ENCODE measurements at regions not wholly inside any gene's neighbourhood (a gene's known extent, or its start where the extent isn't known, plus 50 kb on each side); places are given as distances from the start of the nearest gene placed in this dataset.

GRCh38 chr4:13298655-13299054 lies 185.5 kb downstream of the RAB28 start:
- H3K4me3 ChIP-seq (ENCODE audit: low read depth, low read length) = no peak overlapping the region
- no peak for TF ChIP-seq CTCF (IDR thresholded peaks at IDR 0.05; ENCODE audit: borderline replicate concordance, insufficient read depth, low read depth, low read length)

- no peak overlapping the region for H3K4me3 ChIP-seq (ENCODE audit: low read depth, low read length)
- TF ChIP-seq CTCF (IDR thresholded peaks at IDR 0.05; ENCODE audit: borderline replicate concordance, insufficient read depth, low read depth, low read length) = no peak
Measured at GRCh38 chr4:13296986-13297385, 187.2 kb downstream of the RAB28 start.

DNA sequence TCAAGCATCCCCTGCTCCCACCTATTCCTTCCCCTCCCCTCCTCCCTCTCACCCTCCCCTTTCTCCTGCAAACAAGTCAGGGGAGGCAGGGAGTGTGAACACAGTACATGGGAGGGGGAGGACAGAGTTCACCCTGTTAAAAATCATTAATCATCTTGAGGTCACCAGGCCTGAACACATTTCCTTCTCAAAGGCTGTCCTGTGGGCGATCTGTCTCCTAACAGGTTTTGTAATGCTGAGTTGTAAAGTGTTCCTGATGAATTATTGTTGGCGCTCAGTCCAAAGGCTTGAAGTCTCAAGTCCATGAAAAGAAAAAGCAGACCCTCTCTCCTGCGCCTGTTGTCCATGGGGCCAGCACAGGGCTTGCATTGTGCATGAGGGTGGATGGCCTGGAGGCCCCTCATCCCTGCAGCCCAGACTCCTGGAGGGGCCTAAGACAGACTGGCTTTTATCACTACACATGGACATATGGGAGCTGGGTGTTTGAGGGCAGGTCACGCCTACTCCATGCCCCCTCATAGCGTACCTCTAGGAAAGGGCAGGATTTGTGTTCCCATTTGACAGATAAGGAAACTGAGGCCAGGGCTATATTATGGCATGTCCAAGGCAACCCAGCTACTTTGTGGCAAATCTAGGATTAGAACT lies 189.1 kb downstream of the RAB28 start:
- no peak overlapping the region for H3K4me3 ChIP-seq (ENCODE audit: low read depth, low read length)
- no peak for TF ChIP-seq CTCF (IDR thresholded peaks at IDR 0.05; ENCODE audit: borderline replicate concordance, insufficient read depth, low read depth, low read length)

DNA sequence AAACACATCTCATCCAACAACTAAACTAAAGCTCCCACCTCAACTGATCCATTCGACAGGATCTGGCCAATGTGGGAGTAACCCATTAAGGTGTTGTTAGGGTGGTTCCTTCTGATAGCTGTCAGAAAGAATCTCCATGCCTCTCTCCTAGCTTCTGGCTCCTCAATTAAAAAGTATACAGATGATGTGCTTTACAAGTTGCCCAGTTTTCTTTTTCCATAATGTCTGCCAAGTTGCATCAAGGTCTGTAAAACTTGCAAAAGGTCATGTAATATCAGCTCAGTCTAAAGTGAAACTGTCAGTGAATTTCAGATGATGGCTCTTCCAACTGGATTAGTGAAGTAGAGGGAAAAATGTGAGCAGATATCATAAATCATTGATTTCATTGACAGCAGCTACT lies 191.8 kb downstream of the RAB28 start:
- H3K4me3 ChIP-seq (ENCODE audit: low read depth, low read length) = no peak overlapping the region
- TF ChIP-seq CTCF (IDR thresholded peaks at IDR 0.05; ENCODE audit: borderline replicate concordance, insufficient read depth, low read depth, low read length) = no peak

DNA sequence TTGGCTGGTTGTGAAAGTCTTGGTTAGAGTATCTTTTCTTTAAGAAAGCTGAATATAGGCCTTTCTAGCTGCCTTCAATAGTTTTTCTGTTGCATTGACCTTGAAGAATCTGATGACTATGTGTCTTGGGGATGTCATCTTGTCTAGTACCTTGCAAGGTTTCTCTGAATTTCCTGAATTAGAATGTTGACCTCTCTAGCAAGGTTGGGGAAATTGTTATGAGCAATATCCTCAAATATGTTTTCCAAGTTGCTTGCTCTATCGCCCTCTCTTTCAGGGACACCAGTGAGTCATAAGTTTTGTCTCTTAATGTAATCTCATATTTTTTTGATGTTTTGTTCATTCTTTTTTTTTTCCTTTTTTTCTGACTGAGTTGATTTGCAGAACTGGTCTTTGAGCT lies 194.7 kb downstream of the RAB28 start:
- no peak overlapping the region for H3K4me3 ChIP-seq (ENCODE audit: low read depth, low read length)
- no peak for TF ChIP-seq CTCF (IDR thresholded peaks at IDR 0.05; ENCODE audit: borderline replicate concordance, insufficient read depth, low read depth, low read length)

DNA sequence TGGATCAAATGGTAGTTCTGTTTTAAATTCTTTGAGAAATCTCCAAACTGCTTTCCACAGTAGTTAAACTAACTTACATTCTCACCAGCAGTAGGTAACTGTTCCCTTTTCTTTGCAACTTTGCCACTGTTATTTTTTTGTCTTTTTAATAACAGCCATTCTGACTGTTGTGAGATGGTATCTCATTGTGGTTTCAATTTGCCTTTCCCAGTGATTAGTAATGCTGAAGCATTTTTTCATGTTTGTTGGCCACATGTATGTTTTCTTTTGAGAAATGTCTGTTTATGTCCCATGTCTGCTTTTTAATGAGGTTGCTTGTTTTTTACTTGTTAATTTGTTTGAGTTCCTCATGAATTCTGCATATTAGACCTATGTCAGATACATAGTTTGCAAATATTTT lies 198.8 kb downstream of the RAB28 start:
- no peak overlapping the region for H3K4me3 ChIP-seq (ENCODE audit: low read depth, low read length)
- no peak for TF ChIP-seq CTCF (IDR thresholded peaks at IDR 0.05; ENCODE audit: borderline replicate concordance, insufficient read depth, low read depth, low read length)

GRCh38 chr4:13284932-13285331 lies 199.2 kb downstream of the RAB28 start:
- TF ChIP-seq CTCF (IDR thresholded peaks at IDR 0.05; ENCODE audit: borderline replicate concordance, insufficient read depth, low read depth, low read length) = no peak
- no peak overlapping the region for H3K4me3 ChIP-seq (ENCODE audit: low read depth, low read length)

Data from GM12875 (cell line).